ENCODE measurements at regions not wholly inside any gene's neighbourhood (a gene's known extent, or its start where the extent isn't known, plus 50 kb on each side); places are given as distances from the start of the nearest gene placed in this dataset.
"Not testable (repeated sequence)": the region's sequence is repeated elsewhere in the genome, so short reads cannot be mapped to it uniquely, and the experiment has no call there.

GRCh38 chr5:103862398-103862797 lies 299.8 kb upstream of the NUDT12 start:
- no peak for TF ChIP-seq GLIS3 (CRISPR knock-in tag; IDR thresholded peaks at IDR 0.05)
- TF ChIP-seq ISL1 (CRISPR knock-in tag; IDR thresholded peaks at IDR 0.05) = 0 out of 2 replicates have a peak, but pooled peaks have one; percentile 33

GRCh38 chr5:103860327-103860726 lies 297.7 kb upstream of the NUDT12 start:
- TF ChIP-seq PATZ1 (CRISPR knock-in tag; IDR thresholded peaks at IDR 0.05; ENCODE audit: borderline replicate concordance) (no peak), TCF4 (CRISPR knock-in tag; IDR thresholded peaks at IDR 0.05; ENCODE audit: borderline replicate concordance) (peak; percentile 88), ZC3H10 (CRISPR knock-in tag; IDR thresholded peaks at IDR 0.05) (no peak), SNAI2 (CRISPR knock-in tag; IDR thresholded peaks at IDR 0.05) (no peak)
- no peak for ATAC-seq

More at GRCh38 chr5:103862398-103862797, 299.8 kb upstream of the NUDT12 start:
- no peak for ATAC-seq

- ATAC-seq = not testable (repeated sequence)
Measured at GRCh38 chr5:103858367-103858766, 295.8 kb upstream of the NUDT12 start.

- ATAC-seq = peak; percentile 17; the same call in 2 of the 3 replicates
- TF ChIP-seq CREB5 (CRISPR knock-in tag; IDR thresholded peaks at IDR 0.05; ENCODE audit: low read depth) (no peak), TOX (CRISPR knock-in tag; IDR thresholded peaks at IDR 0.05; ENCODE audit: borderline replicate concordance) (0 out of 2 replicates have a peak, but pooled peaks have one; percentile 11)
Measured at GRCh38 chr5:103851091-103851490, 288.5 kb upstream of the NUDT12 start.

- peak; percentile 89 for ATAC-seq
- TF ChIP-seq BACH2 (CRISPR knock-in tag; IDR thresholded peaks at IDR 0.05; ENCODE audit: borderline replicate concordance) (no peak), CSDC2 (CRISPR knock-in tag; IDR thresholded peaks at IDR 0.05) (no peak), ISL1 (CRISPR knock-in tag; IDR thresholded peaks at IDR 0.05) (peak; percentile 31; the same call in 1 of the 2 replicates), ZNF70 (CRISPR knock-in tag; IDR thresholded peaks at IDR 0.05) (no peak), POU6F1 (CRISPR knock-in tag; IDR thresholded peaks at IDR 0.05; ENCODE audit: borderline replicate concordance, low read depth) (no peak)
Measured at GRCh38 chr5:103849934-103850333, 287.3 kb upstream of the NUDT12 start.

- TF ChIP-seq ZNF8 (CRISPR knock-in tag; IDR thresholded peaks at IDR 0.05) = no peak
- peak; percentile 61; the same call in 1 of the 2 replicates for TF ChIP-seq ZC3H10 (CRISPR knock-in tag; IDR thresholded peaks at IDR 0.05)
- peak; percentile 45 for ATAC-seq
Measured at GRCh38 chr5:103847060-103847459, 284.5 kb upstream of the NUDT12 start.

- ATAC-seq = peak; percentile 20; the same call in 1 of the 3 replicates
- TF ChIP-seq POU6F1 (CRISPR knock-in tag; IDR thresholded peaks at IDR 0.05; ENCODE audit: borderline replicate concordance, low read depth) = no peak
- 0 out of 2 replicates have a peak, but pooled peaks have one; percentile 30 for TF ChIP-seq ISL1 (CRISPR knock-in tag; IDR thresholded peaks at IDR 0.05)
Measured at GRCh38 chr5:103842936-103843335, 280.3 kb upstream of the NUDT12 start.

- no peak for ATAC-seq
- TF ChIP-seq ZNF565 (CRISPR knock-in tag; conservative IDR thresholded peaks at IDR 0.05; ENCODE audit: low read depth) (no peak), ZNF8 (CRISPR knock-in tag; IDR thresholded peaks at IDR 0.05) (no peak), ZNF70 (CRISPR knock-in tag; IDR thresholded peaks at IDR 0.05) (no peak), SNAI2 (CRISPR knock-in tag; IDR thresholded peaks at IDR 0.05) (no peak), POU6F1 (CRISPR knock-in tag; IDR thresholded peaks at IDR 0.05; ENCODE audit: borderline replicate concordance, low read depth) (no peak), CSRNP3 (CRISPR knock-in tag; IDR thresholded peaks at IDR 0.05) (no peak), GLIS3 (CRISPR knock-in tag; IDR thresholded peaks at IDR 0.05) (no peak), PATZ1 (CRISPR knock-in tag; IDR thresholded peaks at IDR 0.05; ENCODE audit: borderline replicate concordance) (no peak), ZC3H10 (CRISPR knock-in tag; IDR thresholded peaks at IDR 0.05) (no peak), OSR1 (CRISPR knock-in tag; IDR thresholded peaks at IDR 0.05) (no peak), TOX (CRISPR knock-in tag; IDR thresholded peaks at IDR 0.05; ENCODE audit: borderline replicate concordance) (no peak)
Measured at GRCh38 chr5:103840600-103840999, 278.0 kb upstream of the NUDT12 start.
